HG02571 (cell line): ENCODE measurements at regions not wholly inside any gene's neighbourhood (a gene's known extent, or its start where the extent isn't known, plus 50 kb on each side); places are given as distances from the start of the nearest gene placed in this dataset.

Experiments
- ATAC-seq: cut with Tn5 transposase; IDR thresholded peaks from one replicate; pipeline ENCODE4 v1.9.1; 2021; ENCODE audit warnings: mild to moderate bottlenecking, moderate library complexity; ENCODE audit not compliant: unreplicated experiment

DNA sequence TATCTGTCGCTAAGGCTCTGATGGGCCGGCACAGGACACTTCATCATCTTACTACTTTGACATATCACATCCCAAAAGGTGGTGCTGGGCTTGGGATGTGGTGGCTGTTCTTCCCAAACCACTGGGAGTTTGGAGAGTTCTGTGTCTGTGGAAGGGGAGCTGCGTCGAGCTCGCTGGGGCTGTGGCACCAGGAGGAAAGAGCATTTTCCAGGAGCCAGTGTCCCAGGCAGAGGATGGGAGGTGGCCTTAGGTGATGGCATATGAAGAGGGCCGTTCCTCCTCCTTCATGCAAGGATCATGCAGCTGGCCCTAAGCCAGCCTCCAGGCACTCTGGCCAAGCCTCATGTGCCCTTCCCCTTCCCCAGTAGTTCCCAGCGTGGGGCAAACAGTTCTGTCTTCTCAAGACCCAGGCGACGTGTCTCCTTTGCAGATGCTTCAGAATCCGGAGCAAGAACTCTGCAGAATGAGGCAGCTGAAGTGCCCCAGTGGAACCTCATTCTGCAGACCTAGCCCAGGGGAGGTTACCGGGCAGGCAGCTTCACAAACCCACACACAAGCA is 89.4 kb upstream of the TNRC6C start:
- ATAC-seq, result no peak

DNA sequence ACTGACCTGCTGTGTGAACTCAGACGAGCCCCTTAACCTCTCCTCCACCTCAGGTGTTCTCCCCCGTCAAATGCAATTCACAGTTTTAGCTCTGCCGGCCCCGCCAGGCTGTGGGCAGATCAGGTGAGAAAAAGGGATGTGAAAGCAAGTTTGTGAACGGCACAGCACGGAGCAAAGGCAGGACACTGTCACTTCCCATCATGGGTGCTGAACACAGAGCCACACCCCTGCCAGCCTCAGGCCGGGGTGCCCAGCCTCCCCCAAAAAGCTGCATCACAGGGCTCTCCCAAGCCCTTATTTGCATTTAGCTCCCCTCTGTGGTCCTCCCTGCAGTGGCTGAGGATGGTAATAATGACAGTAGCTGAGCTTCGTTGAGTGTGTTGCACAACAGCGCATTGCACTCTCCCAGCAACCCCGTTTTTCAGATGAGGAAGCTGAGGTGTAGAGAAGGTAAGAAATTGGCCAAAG is 88.8 kb upstream of the TNRC6C start:
- no peak for ATAC-seq

DNA sequence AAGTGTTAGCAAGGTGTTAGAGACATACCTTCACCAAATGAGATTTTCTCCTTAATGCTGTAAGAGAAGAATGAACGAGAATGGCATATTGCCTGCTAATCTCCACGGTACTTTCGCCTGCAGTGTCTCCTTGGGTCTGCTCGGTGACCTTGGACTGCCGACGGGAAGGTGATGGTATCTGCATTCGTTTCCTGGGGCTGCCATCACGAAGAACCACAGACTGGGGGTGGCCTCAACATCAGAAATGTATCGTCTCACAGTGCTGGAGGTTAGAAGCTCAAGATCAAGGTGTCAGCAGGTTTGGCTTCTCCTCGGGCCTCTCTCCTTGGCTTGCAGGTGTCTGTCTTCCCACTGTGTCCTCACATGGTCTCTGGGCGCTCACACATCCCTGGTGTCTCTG is 86.3 kb upstream of the TNRC6C start:
- no peak for ATAC-seq

DNA sequence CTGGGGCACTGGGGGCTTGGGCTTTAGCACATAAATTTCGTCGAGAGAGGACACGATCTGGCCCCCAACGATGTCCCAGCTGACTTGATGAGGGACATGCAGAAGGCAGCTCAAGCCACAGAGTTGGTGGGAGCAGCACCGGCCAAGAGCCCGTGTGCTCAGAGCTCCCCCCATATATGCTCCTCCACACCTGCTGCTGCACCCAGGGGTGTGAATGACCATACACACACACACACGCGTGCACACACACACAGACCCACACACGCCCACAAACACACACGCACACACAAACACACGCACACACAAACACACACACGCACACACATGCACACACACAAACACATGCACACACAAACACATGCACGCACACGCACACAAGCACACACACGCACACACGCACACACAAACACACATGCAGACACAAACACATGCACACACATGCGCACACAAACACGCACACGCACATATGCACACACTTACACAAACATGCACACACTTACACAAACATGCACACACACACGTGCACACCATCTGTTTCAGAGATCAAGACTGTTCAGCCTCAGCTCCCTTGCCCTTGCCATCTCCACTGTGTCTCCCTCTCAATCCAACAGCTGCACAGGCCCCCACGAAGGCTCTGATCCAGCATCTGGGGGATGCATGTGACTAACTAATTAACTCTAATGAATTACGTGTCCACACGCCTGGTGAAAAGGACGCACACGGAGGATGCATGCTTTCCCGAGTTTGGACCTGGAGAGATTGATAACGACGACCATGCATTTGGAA is 85.6 kb upstream of the TNRC6C start:
- no peak for ATAC-seq

DNA sequence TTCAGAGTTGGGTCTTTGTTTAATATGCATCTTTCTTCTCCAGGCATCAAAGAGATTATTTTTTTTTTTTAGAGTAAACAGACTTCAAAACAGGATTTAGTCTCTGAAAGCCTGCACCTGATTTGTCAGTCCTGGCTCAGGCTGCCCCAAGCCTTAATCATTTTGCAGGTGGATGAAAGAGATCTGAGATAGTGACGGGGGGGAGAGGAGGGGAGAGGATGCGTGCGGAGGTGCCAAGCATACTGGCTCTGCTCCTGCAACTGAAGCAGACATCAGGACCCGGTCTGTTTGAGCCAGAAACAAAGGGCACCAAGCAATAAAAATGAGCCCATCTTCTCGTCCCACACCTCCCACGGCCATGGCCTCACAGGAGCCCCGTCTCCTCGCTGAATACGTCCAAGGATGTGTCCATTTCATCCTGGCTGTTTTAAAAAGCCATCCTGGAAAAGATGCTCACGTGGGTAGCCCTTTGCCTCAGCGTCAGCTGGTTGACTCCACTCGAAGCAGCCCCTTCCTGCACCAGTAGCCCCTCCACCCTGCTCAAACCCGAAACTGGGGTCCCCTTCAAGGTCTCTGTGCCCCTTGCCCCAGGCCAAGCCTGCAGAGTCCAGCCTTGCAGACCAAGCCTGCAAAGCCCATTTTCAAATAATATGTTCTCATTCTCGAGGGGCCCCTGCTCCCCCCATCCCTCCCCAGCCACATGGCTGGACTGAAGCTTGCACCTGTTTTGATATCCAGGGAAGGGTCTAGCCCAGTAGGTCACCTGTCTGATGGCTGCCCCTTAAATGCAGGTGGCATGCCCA is 84.8 kb upstream of the TNRC6C start:
- no peak for ATAC-seq

DNA sequence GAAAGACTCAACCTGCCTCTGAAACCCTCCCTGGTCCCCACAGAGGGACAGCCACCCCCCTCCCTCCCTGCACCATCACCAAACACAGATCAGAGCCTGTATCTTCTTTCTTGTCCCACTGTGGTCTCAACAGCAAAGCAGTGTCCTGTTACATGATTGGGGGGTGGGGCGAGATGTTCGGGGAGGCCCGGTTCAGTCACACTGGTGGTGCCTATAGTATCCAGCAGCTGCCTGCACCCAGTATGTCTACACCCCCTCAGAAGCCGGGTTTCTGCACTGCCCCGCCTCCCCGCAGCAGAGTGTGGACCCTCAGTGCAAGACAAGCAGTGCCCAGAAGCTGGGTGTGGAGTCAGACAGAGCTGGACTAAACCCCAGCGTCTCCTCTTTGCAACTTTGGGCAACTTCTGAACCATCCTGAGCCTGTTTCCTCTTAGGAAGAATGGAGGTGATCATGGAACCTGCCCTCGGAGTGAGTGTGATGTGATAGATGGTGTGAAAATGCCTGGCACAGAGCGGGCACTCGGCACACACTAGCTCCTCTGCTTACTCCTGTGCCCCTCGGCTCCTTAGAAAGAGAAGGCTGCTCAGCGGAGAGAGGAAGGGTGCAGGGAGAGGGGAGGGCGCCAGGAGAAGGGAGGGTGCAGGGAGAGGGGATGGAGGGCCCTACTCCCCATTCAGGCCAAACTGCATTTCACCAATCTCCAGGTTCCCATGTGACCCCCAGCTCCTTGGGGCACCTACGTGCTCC is 84.0 kb upstream of the TNRC6C start:
- no peak for ATAC-seq

DNA sequence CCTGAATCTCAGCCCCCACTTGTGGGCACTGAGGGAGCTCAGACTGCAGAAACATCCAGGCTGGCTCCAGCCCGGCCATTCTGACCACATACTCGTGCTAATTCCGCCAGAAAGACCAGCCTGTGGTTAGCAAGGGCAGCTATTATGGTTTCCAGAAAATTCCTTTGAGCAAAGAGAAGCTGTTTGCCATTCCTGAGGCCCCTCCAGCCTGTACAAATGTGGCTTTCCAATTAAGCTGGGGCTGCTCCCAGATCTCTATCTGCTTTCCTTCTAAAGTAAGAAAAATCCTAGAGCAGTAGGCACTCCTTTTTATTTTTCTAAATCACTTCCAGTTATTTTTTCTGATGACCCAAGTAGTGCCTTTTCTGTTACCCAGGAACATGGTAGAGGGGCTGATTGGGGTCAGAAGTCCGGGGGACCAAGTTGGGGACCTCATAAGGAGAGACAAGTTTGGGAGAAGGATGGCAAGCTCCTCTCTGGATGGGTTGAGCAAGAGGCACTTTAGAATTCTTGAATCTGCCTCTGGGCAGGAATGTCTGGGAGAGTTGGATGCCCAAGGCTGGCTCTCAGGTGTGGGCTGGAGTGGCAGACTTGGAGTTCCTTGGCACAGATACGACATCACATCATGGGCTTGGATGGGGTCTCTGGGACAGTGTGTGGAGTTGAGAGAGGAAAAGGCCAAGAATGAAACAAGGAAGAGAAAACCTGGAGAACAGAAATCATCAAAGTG is 83.3 kb upstream of the TNRC6C start:
- no peak for ATAC-seq

DNA sequence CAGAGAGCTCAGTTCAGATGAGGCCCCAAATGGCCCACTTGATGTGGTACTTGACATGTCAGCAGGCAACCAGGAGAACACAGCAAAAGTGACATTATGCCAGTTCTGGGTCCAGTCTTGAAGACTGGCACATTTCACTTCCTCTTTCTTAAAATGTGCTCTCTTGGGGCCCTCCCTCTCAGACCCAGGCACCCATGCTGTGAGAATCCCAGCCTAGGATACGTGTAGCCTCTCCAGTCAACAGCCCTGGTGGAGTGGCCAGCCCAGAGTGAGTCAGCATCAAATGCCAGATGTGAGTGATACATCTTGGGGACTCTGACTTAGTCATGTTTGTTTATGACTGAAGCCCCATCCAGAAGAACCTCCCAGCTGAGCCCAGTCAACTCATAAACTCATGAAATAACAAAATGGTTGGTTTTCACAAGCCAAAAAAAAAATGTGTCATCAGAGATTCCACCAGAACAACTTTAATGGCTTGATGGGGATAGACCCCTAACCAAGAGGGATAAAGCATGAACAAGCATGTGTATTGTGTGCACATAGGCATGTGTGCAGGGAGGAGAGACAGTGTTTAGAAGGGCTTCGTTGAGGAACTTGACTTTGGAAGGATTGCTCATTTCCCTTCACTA is 82.5 kb upstream of the TNRC6C start:
- ATAC-seq, result no peak

DNA sequence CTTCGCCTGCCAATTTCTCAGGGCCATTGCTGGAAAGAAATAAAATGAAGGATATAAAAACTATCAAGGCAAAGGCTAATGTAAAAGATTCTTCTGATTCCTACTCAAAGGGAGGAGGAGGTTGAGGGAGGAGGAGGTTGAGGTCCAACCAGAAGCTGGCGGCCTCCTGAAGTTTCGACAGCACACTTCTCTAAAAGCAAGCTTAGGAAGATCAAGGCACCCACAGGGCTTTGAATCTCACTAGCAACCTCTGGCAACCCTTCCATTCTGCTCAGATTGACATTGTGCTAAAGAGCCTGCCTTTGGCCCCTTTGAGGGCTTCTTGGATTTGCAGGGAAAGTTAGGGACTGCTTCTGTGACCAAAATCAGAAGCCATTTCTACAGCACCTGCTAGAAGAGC is 81.5 kb upstream of the TNRC6C start:
- ATAC-seq, result no peak

DNA sequence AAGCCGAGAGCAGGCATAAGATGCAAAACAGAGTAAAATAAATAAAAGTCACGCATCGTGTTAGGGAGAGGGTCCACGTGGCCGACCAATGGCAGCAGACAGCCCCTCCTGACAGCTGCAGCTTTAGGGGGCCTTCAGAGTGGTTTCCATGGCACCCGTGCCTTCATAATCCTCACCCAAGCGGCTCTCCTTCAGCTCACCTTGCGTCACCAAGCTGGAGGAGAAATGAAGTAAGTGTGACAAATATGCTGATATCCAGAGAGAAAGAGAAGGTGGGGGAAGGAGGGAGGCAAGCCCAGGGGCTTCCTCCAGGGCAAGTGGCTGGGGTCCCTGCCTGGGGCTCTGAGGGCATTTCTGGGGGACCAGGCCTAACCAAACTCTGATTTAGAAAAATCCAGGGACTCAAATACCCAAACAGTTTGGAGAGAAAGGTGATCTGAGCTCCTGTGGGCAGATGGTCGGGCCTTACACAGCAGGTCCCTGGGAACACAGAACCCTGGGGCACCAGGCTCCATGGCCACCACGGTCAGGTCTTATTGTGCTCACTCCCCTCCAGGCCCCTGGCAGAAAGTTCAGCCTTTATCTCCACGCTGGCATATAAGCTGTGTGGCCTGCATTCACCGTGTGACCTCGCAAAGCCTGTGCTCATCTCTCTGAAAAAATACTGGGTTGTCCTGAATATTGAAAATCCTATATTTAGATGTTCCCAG is 80.7 kb upstream of the TNRC6C start:
- no peak for ATAC-seq

DNA sequence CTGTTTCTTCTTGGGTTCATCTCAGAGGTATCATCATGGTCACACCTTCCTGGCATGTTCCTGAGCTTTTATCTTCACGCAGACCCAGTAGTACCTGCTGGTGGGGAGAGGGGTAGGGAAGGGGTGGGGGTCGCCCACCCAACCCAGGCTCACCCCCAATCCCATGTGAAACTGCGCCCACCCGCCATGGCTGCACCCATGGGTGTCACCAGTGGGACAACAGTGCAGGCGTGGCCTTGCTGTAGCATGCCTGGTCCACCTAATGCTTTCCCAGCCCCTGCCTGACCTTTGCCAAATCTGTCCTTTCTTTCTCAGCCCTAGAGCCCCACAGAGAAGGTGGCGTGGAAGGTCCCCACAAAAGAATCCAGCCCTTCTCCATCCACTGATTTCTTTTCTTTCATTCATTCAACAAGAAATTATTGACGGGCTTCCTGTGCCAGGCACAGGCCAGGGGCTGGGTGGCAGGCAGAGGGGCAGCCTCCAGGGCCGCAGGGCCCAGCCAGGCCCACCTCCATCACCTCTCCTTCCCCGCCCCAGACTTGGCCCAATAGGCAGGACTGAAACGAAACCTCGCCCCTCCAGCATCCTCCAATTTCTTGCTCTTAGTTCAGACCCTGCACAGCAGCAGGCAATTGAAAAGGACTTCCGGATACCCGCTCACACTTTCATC is 79.1 kb upstream of the TNRC6C start:
- no peak for ATAC-seq

DNA sequence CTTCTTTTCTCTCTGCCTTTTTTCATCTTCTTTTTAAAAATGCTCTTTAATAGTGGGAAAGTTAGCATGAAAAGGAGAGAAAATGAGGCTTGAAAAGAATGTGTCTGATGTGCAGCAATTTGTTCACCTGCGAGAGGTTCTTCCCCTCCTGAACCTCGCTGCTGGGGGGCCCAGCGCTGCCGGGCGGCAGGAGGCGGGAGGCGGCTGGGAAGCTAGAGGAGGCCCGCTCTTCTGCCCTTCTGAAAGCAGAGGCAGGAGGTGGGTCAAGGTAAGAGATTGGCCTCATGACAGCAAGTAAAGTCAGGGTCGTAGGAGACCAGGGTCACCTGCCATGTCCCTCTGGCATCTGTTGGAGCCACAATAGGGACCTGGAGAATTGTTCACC is 78.6 kb upstream of the TNRC6C start:
- no peak for ATAC-seq

DNA sequence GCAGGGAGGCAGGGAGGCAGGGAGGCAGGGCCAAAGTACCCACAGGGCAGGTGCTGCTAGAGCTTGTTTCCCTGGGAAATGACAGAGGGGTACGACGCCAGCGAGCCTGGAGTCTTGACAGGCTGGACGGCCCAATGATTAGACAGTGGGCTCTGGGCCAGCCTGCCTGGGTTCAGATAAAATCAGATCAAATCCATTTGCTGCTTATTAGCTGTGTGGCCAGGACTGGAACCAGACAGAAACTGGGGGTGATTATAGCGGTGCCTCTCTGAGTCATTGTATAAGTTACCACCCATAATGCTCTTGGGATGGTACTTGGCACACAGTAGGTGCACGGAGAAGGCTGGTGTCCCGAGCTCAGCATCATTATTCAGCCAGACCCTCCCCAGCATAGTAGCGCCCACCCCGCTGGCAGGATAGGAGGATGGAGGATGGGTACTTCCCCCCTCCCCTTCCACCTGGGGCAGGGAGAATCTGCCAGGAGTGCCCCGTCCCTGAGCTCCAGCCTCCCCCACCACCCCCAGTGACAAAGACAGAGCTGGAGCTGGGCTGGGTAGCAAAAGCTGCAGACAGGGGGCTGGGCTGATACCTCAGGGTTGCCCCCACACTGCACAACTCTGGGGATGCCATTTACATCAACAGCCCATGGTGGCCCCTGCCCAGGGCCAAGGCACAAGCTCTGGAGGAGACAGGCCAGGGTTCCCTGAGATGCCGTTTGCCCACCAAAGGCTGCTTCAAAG is 77.6 kb upstream of the TNRC6C start:
- ATAC-seq, result no peak

DNA sequence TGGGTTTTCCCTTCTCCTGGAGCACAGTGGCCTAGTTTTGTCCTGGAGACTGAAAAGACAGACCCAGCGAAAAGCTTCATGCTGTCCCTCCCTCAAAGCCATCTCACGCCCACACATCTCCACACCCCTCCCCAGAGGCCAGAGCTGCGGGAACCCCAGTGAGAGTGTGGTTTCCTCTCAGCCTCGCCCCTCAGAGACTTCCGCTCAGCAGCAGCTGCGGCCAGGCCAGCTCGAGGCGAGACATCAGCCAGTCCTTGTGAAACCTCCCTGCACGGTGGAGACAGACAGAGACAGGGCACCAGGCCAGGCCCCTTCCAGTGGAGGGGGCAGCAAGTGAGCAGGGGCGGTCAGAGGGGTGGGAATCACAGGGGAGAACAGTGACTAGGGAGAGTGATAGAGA is 77.0 kb upstream of the TNRC6C start:
- peak; percentile 73 for ATAC-seq

DNA sequence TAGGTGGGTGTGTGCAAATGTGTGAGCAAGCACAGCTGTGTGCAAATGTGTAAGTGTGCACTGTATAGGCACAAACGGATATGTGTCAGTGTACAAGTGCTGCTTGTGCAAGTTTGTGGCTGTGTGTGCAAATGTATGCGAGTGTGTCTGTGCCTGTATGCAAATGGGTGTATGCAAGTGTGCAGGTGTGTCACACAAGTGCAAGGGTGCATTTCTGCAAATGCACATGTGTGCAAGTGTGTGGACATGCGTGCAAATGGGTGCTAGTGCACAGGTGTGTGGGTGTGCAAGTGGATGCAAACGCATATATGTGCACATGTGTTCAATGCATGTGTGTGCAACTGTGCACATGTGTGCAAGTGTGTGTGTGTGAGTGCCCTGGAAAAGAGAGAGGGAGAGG is 76.5 kb upstream of the TNRC6C start:
- ATAC-seq, result no peak

DNA sequence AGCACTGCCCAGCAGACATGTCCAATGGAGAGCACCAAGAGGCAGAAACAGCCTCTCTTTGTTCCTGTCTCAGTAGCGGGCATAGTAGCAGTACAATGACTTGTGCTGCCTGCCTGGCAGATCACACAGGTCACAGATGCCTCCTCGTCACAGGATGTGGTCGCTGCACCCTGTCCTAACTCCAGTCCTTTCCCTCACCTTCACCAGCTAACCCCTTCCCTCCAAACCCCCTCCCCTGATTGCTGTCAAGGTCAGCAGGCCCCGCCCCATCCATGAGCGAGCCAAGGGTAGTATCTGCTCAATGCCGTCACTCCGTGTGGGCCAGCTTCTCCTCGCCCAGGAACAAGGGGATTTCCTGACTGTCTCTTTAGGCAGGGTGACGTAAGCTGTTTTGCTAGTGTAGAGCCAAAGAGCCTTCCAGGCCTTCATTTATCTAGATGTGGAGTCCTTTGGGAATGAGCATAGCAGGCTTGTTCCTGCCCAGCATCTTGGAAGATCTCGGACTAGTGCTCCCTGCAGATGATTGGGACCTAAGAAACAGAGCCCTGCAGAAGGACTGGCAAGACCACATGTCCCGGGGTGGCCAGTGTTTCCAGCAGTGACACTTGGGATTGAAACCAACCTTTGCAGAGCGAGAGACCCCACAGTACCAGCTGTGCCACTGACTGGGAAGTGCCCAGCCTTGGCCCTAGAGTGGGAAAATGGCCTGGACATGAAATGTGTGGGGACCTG is 75.9 kb upstream of the TNRC6C start:
- ATAC-seq, result no peak

DNA sequence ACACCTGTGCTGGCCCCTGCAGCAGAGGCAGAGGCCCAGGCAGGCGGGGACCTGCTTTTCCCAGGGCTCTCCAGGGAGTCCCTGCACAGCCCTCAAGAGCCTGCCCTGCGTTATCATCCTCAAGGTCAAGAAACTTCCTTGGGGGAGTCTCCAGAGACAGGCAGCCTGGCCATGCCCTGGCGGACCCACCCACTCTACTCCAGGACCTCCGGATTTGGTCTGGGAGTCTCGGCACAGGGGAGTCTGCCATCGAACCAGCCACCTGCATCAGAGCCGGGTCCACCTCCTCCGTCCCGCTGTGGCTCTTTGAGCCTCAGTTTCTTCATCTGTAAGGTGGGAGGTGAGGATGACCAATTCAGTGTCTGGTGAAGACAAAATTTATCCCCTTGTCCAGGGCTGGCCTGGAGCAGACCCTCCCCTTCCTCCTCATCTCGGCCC is 75.3 kb upstream of the TNRC6C start:
- no peak for ATAC-seq

DNA sequence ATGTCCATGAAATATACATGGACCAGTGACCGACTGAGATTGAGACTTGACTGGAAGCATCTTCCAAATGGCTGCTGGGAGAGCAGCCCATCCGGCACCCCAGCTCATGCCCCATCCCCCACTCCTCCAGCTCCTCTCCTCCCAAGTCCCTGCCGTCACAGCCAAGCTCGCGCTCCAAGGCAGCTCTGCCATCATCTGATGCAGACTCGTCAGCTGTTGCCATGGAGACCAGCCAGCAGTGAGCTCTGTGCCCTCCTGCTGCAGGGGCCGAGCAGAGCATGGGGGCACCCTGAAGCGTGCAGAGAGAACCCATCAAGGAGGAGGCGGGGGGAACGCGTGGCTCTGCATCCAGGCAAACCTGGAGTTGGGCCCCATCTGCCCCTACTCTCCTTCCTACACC is 74.5 kb upstream of the TNRC6C start:
- ATAC-seq, result no peak
